SW480 (cell line): ENCODE measurements at regions not wholly inside any gene's neighbourhood (a gene's known extent, or its start where the extent isn't known, plus 50 kb on each side); places are given as distances from the start of the nearest gene placed in this dataset.
"Not testable (repeated sequence)": the region's sequence is repeated elsewhere in the genome, so short reads cannot be mapped to it uniquely, and the experiment has no call there.

ENCODE experiments used
- DNase-seq: peaks from one replicate; pipeline ENCODE4 v3.0.0-alpha.2; 2016; ENCODE audit warnings: low spot score

- no peak for DNase-seq
These were observed 191.8 kb downstream of the TMEM200A start for GRCh38 chr6:130557481-130558112.

- DNase-seq: no peak
These were observed 192.3 kb downstream of the TMEM200A start for GRCh38 chr6:130558131-130558530.

DNA sequence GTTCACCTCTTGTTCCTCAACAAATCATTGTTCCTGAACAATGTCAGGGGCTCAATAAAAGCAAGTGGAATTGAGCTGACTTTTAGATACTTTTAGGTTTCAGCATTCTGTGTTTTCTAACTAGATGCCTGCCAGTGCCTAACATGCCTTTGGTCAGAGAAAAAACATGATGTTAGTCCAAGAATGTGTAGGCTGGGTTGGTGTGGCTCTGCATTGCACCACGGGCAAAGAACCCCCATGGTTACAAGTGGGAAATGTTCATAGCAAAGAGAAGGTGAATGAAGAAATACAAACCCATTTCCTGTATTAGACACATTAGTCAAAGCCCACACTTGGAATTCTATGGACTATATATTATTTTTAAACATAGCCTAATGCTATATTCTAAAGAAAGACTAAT is 193.3 kb downstream of the TMEM200A start:
- no peak for DNase-seq

DNA sequence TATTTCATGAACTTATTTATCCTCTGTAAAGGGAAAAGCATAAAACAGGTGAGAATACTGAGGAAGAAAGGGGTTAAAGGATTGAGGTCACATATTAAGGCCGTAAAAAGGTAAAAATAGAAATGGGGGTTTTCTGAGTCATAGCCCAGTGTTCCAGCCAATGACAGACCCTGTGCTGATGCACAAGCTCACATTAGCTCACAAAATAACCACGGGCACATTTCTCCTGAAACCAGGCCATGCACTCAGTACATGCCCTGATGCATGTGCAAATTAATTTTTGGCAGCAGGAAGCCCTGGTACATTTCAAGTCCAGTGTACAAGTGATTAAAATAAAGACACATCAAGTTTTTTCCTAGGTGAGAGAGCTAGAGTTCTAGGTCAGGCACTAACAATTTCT is 194.4 kb downstream of the TMEM200A start:
- DNase-seq: no peak

DNA sequence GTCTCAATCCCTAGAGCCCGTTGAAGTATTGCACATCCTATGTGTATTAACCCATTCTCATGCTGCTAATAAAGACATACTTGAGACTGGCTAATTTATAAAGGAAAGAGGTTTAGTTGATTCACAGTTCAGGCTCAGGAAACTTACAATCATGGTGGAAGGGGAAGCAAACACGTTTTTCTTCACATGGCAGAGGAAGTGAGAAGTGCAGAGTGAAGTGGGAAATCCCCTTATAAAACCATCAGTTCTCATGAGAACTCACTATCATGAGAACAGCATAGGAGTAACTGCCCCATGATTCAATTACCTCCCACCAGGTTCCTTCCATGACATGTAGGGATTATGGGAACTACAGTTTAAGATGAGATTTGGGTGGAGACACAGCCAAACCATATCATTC is 195.3 kb downstream of the TMEM200A start:
- not testable (repeated sequence) for DNase-seq

DNA sequence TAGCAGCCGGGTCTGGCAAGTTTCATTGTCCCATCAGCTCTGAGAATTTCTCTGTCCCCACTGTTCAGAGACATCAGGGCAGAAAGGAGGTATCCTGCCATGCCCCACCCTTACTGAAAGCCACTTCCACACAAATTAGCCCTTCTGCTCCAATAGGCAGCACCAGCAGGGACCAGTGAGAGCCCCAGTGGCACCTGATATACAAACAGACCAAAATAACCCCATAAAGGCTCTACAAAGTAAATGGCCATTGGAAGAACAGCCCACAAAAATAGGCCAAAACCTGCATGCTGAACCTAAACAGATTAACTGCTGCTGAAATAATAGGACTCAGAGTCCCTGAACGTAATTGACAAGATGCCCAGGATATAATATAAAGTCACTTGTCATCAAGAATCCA is 199.9 kb downstream of the TMEM200A start:
- DNase-seq: no peak

DNA sequence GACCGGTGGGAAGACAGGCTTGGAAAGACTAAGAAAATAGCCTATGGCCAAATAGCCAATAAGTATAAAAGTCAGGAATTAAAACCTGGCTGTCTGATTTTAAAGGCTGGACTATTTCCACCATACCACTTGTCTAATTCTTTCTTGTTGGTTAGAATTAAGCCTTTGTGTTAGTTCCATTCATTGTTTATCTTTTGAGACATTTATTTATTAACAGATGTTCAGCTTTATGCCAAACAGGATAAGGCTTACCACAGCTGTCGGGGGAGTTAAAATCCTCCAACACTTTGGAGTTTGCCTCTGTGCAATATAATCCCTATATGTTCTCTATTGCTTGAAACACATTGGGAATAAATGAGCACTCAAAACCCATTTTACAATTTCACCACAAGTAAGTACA is 208.3 kb downstream of the TMEM200A start:
- no peak for DNase-seq

DNA sequence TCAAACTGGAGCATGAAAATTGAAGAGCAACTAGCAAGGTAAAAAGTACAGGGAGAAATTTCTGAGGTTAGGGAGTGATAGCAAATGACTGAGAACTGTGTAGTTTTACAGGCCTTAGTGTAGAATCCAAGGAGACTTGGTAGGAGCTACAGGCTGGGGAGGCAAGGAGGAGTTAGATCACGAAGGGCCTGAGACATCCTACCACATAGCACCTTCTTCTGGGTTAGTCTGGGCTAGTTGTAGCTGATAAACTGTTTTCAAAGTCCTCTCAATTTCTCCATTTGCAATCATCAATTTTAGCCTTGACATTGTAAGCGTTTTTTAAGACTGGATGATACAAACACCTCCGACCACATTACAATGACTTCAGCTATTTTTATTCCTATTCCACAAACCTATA is 209.7 kb downstream of the TMEM200A start:
- no peak for DNase-seq

DNA sequence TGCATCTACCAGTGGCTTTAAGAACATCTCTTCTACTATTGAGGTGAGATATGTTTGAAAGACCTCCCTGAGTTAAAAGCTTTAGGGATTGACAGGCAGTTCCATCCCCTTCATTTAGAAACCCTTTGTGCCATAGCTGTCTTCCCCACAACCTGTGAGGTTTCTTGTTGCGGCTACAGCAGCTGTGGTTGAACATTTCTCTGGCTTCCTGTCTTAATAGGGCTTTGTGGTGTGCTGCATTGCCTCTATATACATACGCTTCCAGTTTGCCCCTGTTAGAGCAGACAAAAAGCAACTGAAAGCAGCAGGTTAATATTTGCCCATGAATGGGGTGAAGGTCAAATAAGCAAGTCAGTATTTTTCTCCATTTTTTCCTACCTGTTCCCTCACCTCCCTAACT is 210.2 kb downstream of the TMEM200A start:
- peak; percentile 31 for DNase-seq

DNA sequence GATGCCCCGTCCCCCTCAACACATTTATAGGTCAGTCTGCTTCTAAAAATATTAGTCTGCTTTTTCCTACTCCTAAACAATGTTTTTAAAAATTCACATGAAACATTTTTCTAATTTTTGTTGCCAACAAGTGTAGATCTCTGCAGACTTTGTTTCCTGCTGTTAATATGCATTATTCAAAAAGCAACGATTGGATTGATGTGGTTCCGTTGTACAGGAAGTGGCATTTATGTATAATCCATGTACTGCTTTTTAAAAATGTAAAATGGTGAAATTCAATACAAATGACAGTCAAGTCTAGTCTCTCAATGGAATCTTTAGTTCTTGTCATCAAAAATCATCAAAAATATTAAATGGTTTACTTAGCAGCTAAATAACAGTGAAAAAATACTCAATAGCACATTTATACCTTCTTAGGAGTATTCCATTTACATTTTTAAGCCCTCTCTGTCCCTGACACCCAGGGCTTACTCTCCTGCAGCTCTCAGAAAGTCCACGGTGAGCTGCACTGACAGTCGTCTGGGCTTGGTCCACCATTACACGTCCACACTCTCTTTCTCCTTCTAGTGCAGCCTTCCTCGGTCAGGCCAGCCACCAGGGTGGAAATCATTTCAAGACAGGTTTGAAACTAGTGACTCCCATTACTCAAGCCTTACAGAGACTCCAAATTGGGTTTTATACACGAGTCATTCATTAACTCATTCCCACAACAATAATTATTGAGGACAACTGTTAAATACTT is 211.5 kb downstream of the TMEM200A start:
- no peak for DNase-seq

DNA sequence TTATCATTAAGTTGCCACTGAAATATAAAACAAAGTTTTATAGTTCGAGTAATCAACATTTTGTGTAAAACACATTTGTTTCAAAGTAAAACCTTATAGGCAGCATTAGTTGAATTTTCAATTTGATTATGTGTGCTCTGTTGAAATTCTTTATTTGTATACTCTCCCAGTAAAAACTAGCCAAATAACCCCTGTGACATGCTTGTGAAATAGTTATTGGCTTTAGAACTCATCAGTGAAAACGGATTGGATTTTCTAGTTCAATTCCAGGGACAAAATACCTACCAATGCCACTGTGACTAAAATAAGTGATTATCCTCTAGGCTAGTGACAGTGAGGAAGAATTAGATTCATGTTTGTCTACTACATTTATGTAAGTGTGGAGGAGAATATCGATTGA is 212.9 kb downstream of the TMEM200A start:
- no peak for DNase-seq

GRCh38 chr6:130583268-130583667 is 217.5 kb downstream of the TMEM200A start:
- no peak for DNase-seq

- no peak for DNase-seq
These were observed 219.8 kb downstream of the TMEM200A start for GRCh38 chr6:130585587-130585986.

DNA sequence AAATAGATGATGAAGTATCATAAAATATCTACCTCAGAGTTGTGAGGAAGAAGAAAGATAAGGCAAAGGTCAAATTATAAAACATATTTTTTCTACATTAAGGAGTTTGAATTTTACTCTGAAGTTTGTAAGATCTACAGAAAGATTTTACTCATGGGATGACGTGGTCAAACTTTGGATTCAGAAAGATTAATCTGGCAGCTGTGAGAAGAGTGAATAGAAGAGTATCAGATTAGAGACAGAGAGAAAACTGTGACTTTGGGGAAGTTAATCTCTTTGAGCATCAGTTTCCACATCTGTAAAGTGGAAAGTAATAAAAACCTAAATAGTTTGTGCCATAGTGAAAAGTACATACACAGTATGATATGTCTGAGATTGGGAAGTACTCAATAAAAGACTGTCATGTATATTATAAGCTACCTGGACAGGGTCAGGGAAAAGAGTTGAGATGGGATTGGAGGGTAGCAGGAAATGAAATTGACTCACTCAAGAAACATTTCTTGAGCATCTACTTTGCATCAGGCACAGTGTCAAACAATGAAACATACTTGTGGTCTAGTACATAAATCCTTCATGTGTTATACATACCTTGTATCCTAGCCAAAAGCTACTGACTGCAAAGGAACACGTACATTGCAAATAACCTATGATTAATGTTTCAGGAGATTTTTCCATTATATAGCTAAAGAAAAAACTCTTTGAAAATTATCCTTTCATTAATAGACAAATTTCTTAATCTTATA is 222.1 kb downstream of the TMEM200A start:
- no peak for DNase-seq

DNA sequence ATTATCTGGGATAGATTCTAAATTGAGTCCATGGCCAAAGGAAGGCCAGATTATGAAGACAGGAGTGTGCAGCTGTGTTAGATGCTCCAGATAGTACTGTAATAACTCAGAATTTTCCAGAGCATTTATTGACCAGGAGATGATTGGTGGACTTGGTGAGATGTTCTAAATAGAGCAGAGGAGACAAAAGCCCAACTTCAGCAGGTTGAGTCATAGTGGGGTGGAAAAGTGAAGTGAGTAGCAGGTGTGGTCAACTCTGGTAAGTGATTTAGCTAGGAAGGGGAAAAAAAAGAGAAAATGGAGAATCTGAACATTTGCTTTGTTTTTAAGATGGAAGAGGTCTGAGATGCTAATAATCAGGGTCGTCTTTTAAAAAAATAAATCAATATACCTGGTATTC is 227.4 kb downstream of the TMEM200A start:
- no peak for DNase-seq

DNA sequence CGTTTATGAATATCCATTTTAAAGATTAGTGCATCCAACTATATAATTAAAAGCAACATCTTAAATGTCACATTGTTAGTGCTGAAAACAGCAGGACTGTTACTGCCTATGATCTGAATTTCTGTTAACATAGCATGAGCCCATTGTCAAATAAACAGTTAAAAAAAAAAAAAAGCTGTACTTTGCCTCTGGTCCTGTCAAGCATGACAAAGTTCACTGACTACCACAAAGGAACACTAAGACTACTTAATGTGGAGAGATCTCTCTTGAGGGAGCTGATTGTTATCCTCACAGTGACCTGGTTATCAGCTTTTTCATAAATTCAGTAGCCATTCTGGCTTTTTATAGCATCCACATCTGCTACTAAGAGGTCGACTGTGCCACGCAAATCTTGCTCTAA is 228.1 kb downstream of the TMEM200A start:
- no peak for DNase-seq

DNA sequence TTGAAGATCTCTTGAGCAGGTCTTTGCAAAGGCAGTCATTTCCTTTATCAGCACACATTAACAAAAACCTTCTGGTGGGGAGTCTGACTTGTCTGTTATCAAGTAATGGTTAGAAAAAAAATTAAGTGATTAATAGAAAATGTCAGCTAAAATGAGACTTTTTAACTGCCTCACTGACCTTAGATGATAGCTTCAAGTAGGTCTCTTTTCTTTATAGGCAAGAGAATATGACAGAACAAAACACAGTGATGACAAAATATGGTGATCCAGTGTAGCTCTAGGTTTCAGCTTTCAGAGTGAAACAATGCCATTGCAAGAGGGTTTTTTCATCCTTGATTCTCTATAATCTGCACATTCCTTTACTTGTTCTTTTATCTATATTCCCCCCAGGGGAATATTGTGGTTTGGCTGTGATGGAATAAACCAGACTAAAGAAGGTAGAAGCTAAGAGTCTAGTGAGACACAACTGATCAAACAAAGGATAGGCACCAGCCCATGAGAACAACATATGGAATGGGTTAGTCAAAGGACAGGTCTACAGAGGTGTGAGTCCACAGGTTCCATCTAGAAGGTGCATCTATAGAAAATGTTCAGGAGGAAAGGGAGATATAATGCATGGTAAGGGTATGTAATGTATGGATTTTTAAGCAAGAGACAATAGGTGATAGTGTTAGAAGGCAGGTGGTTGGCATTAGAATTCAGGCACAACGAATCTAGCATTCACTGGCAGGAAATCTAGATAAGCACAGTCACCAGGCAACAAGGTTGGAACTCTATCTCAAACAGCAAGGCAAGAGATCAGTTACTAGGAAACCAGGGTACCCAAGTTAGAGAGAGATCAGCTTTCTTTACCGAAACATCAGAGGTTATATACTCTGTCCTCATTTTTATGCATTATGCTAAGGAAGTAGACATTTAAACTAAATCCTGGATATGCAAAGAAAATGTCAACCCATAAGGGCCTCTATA is 228.9 kb upstream of the SMLR1 start:
- DNase-seq: no peak

DNA sequence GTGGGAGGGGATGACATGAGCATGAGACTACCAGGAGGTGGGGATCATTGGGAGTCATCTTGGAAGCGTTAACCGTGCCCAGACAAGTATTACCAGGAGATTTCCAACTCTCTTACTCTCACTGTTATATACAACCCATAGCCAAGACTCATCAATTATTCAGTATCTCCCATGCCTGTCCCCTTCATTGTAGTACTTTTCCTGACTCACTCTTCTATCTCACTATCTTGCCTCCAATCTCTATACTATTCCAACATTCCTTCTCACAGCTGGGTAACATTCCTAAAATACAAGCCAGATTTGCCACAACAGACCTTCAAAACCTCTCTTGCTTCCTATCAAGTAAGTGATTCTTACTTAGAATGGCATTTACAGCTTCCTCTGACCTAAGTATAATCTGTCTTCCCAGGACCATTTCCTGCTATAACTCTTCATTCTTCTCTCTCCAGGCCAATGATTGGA is 226.3 kb upstream of the SMLR1 start:
- no peak for DNase-seq

DNA sequence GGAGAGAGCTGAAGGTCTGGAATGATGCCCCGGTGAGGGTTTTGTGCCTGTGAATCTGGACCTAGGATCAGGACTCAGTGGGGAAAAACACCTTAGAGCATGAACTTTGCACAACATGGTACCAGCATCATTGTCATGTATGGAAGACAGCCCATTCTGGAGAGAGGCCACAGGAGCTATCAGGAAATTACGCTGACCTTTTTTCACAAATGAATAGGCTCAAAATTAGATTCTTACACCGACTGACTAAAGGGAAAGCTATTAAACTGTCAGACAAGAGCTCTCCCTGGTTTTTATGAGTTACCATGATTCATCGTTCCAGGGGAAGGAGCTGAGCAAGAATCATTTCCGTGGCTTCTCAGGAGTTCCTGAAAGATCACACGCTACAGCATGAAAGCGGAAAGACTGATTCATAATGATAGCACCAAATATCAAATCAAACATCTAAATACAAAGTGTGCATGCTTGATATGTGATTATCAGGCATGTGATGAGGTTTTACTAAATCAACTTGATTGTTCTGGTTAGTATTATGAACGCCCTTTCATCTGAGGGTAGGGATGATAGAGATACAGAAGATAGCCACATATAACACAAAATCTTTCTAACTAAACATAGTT is 224.9 kb upstream of the SMLR1 start:
- peak; percentile 49 for DNase-seq

GRCh38 chr6:130603391-130603790 is 223.8 kb upstream of the SMLR1 start:
- DNase-seq: no peak

- no peak for DNase-seq
These were observed 222.3 kb upstream of the SMLR1 start for GRCh38 chr6:130604841-130605399.
